NCI-H1436 treated with DMSO at 0.1 percent for 48 hours (cell line): ENCODE measurements at regions not wholly inside any gene's neighbourhood (a gene's known extent, or its start where the extent isn't known, plus 50 kb on each side); places are given as distances from the start of the nearest gene placed in this dataset.
"Not testable (repeated sequence)": the region's sequence is repeated elsewhere in the genome, so short reads cannot be mapped to it uniquely, and the experiment has no call there.

Source experiments
- DNase-seq: peaks from one replicate; lab custom pipeline; 2025; lab: John Stamatoyannopoulos, UW

GRCh38 chr5:145110181-145110580 is 725.0 kb downstream of the PRELID2 start:
- DNase-seq = no peak

- no peak for DNase-seq
Observed at GRCh38 chr5:145105384-145105783, 729.8 kb downstream of the PRELID2 start.

GRCh38 chr5:145104106-145104505 is 731.0 kb downstream of the PRELID2 start:
- DNase-seq = no peak

GRCh38 chr5:145101246-145101645 is 733.9 kb downstream of the PRELID2 start:
- DNase-seq = no peak

GRCh38 chr5:145090115-145090514 is 745.0 kb downstream of the PRELID2 start:
- no peak for DNase-seq

- no peak for DNase-seq
Observed at GRCh38 chr5:145084834-145085233, 750.3 kb downstream of the PRELID2 start.

GRCh38 chr5:145077028-145077427 is 758.1 kb downstream of the PRELID2 start:
- DNase-seq = no peak

- no peak for DNase-seq
Observed at GRCh38 chr5:145076040-145076439, 759.1 kb downstream of the PRELID2 start.

GRCh38 chr5:145072889-145073288 is 762.3 kb downstream of the PRELID2 start:
- no peak for DNase-seq

GRCh38 chr5:145068721-145069120 is 766.4 kb downstream of the PRELID2 start:
- DNase-seq = no peak

- no peak for DNase-seq
Observed at GRCh38 chr5:145062280-145063062, 772.7 kb downstream of the PRELID2 start.

GRCh38 chr5:145056800-145057199 is 778.3 kb downstream of the PRELID2 start:
- no peak for DNase-seq

GRCh38 chr5:145050181-145050580 is 785.0 kb downstream of the PRELID2 start:
- DNase-seq = no peak

GRCh38 chr5:145044970-145045369 is 790.2 kb downstream of the PRELID2 start:
- no peak for DNase-seq

- DNase-seq = no peak
Observed at GRCh38 chr5:145028626-145029025, 806.5 kb downstream of the PRELID2 start.

GRCh38 chr5:145027286-145027685 is 807.9 kb downstream of the PRELID2 start:
- DNase-seq = no peak

- DNase-seq = no peak
Observed at GRCh38 chr5:145025775-145026174, 809.4 kb downstream of the PRELID2 start.

GRCh38 chr5:145015146-145015545 is 820.0 kb downstream of the PRELID2 start:
- no peak for DNase-seq

GRCh38 chr5:145014109-145014508 is 821.0 kb downstream of the PRELID2 start:
- DNase-seq = no peak

GRCh38 chr5:145010834-145011233 is 824.3 kb downstream of the PRELID2 start:
- no peak for DNase-seq

GRCh38 chr5:145008876-145009530 is 826.1 kb downstream of the PRELID2 start:
- no peak for DNase-seq

- not testable (repeated sequence) for DNase-seq
Observed at GRCh38 chr5:144994356-144994755, 823.7 kb downstream of the KCTD16 start.

GRCh38 chr5:144983101-144983500 is 812.4 kb downstream of the KCTD16 start:
- DNase-seq = no peak
